Calu3 (cell line): ENCODE measurements at regions not wholly inside any gene's neighbourhood (a gene's known extent, or its start where the extent isn't known, plus 50 kb on each side); places are given as distances from the start of the nearest gene placed in this dataset.

ENCODE experiments used
- BruUV-seq: library from RNA; stranded (reverse); fragments of 400-500 nt; replicated peaks from 2 replicates; lab custom pipeline; 2021; lab: Mats Ljungman, UMichigan
- CTCF ChIA-PET: fragments of 300-600 bp; sonication (Branson Sonifier 250); formaldehyde crosslinking; loops from one replicate; lab custom pipeline; 2022; ENCODE audit warnings: antibody characterized with exemption; lab: Charles Lee
- DNase-seq: peaks from one replicate; pipeline ENCODE4 v3.0.0; 2022
- H3K27ac Mint-ChIP-seq: one replicate; pipeline ENCODE4 v1.8.0; 2022; ENCODE audit warnings: mixed read lengths; ENCODE audit not compliant: unreplicated experiment
- H3K27me3 Mint-ChIP-seq: one replicate; pipeline ENCODE4 v1.8.0; 2022; ENCODE audit warnings: mixed read lengths; ENCODE audit not compliant: unreplicated experiment
- H3K36me3 Mint-ChIP-seq: one replicate; pipeline ENCODE4 v1.8.0; 2022; ENCODE audit warnings: mild to moderate bottlenecking, moderate library complexity, mixed read lengths; ENCODE audit not compliant: insufficient read depth, unreplicated experiment
- H3K4me1 Mint-ChIP-seq: one replicate; pipeline ENCODE4 v1.8.0; 2022; ENCODE audit warnings: mild to moderate bottlenecking, low read depth, mixed read lengths; ENCODE audit not compliant: unreplicated experiment
- H3K4me3 Mint-ChIP-seq: one replicate; pipeline ENCODE4 v1.8.0; 2022; ENCODE audit warnings: mild to moderate bottlenecking, low read depth, moderate library complexity, mixed read lengths; ENCODE audit not compliant: unreplicated experiment
- H3K9me3 Mint-ChIP-seq: one replicate; pipeline ENCODE4 v1.8.0; 2022; ENCODE audit warnings: low read depth, mixed read lengths; ENCODE audit not compliant: unreplicated experiment
- CTCF ChIP-seq: fragments of 200-600 bp; IDR thresholded peaks from one replicate; pipeline ENCODE4 v1.8.0; 2022; ENCODE audit warnings: antibody characterized with exemption; ENCODE audit not compliant: unreplicated experiment
- intact Hi-C: fragments of 100-400 bp; cut with micrococcal nuclease; formaldehyde crosslinking; loops from one replicate; pipeline ENCODE4 v1.10.0; 2022; ENCODE audit not compliant: unreplicated experiment

DNA sequence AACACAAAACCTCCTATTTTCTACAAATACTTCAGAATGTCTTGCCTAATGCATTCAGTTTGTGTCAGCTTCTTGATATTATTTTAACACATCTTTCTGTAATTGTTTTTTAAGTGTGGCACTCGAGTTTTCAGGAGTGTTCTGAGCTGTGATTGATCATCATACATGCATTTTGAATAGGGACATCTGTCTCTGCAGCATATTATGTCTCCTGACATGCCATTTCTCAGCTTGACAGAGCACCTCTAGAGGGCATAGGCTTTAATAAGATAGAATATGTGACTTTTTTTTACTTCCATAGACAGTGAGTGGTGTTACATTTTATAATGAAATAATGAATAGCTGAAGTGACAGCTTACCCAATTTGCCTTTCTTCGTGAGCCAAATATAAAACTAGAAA, 219.2 kb upstream of the HDAC9 start:
- H3K9me3 Mint-ChIP-seq, result no peaks in the 10 kb centered on the region
- no peak for DNase-seq
- no TSS peak for BruUV-seq
- no peaks in the 10 kb centered on the region for H3K27me3 Mint-ChIP-seq
- H3K4me1 Mint-ChIP-seq, result no peaks in the 10 kb centered on the region
- no peaks in the 10 kb centered on the region for H3K36me3 Mint-ChIP-seq
- CTCF ChIA-PET, result interaction anchor here (1.1 to 1.2 kb wide), 2 partner anchors 14 to 507 kb away, joined by 3 to 4 read pairs; no protein-coding TSS in a partner anchor
- H3K4me3 Mint-ChIP-seq, result no peak overlapping the region
- no peak for TF ChIP-seq CTCF
- H3K27ac Mint-ChIP-seq, result no peak overlapping the region
- intact Hi-C loops, result no loop called here

- TF ChIP-seq CTCF, result no peak
- no peak for DNase-seq
- no peaks in the 10 kb centered on the region for H3K36me3 Mint-ChIP-seq
- no peak overlapping the region for H3K27ac Mint-ChIP-seq
- CTCF ChIA-PET, result interaction anchor here (0.6 kb wide), 1 partner anchor 23 kb away, joined by 4 read pairs; no protein-coding TSS in a partner anchor
- no peak overlapping the region for H3K4me3 Mint-ChIP-seq
- intact Hi-C loops, result no loop called here
- H3K4me1 Mint-ChIP-seq, result no peaks in the 10 kb centered on the region
- BruUV-seq, result no TSS peak
- H3K27me3 Mint-ChIP-seq, result no peaks in the 10 kb centered on the region
- H3K9me3 Mint-ChIP-seq, result no peaks in the 10 kb centered on the region
Measured at GRCh38 chr7:18278316-18278715, 217.2 kb upstream of the HDAC9 start.

GRCh38 chr7:18283045-18283444, 212.5 kb upstream of the HDAC9 start:
- Mint-ChIP-seq H3K27ac (no peak overlapping the region), H3K4me1 (no peaks in the 10 kb centered on the region), H3K36me3 (no peaks in the 10 kb centered on the region), H3K27me3 (no peaks in the 10 kb centered on the region), H3K4me3 (no peak overlapping the region), H3K9me3 (no peaks in the 10 kb centered on the region)
- DNase-seq, result no peak
- no peak for TF ChIP-seq CTCF
- BruUV-seq, result no TSS peak
- intact Hi-C loops, result no loop called here
- CTCF ChIA-PET, result no interaction called here

DNA sequence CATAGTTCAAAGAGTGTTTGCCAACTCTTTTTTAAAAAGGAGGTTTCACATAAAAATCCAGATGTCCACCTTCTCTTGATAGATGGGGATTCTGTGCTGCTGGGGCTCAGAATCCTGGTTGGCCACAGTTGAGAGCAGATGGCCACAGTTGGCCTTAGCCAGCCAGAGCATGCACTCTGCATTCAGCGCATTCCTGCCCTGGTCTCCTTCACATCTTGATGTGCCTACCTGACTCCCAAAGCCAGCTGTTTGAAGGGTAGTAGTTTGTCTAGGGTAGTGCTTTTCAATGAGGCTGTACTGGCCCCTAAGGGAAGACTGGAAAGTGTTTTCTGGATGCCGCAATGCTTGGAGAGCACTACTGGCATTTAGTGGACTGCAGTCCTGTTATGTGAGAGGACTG, 208.1 kb upstream of the HDAC9 start:
- no peak for TF ChIP-seq CTCF
- CTCF ChIA-PET, result interaction anchor here (0.6 kb wide), 1 partner anchor 1406 kb away, joined by 9 read pairs; the partner anchor contains the start of gene AGR3
- intact Hi-C loops, result no loop called here

More for the DNA sequence above, 208.1 kb upstream of the HDAC9 start:
- no peak overlapping the region for H3K4me3 Mint-ChIP-seq
- no peak overlapping the region for H3K27ac Mint-ChIP-seq
- no peaks in the 10 kb centered on the region for H3K36me3 Mint-ChIP-seq
- BruUV-seq, result no TSS peak
- no peaks in the 10 kb centered on the region for H3K9me3 Mint-ChIP-seq
- no peak for DNase-seq
- no peaks in the 10 kb centered on the region for H3K27me3 Mint-ChIP-seq
- H3K4me1 Mint-ChIP-seq, result peaks cover 27% of the 10 kb centered on the region
